Activated T-helper 2 cell treated with anti-CD3 and anti-CD28 coated beads, Interferon-gamma antibody, Interleukin-2, Interleukin-4, amounts not matched to agents 10 μg/mL and 5 μg/mL and 100 μg/mL, durations not matched to agents 14 hours and 24 hours and 36 hours (primary cell): ENCODE measurements at regions not wholly inside any gene's neighbourhood (a gene's known extent, or its start where the extent isn't known, plus 50 kb on each side); places are given as distances from the start of the nearest gene placed in this dataset.
"Not testable (repeated sequence)": the region's sequence is repeated elsewhere in the genome, so short reads cannot be mapped to it uniquely, and the experiment has no call there.

Experiments used
- DNase-seq: peaks from one replicate; pipeline ENCODE4 v3.0.0; 2021; ENCODE audit warnings: low spot score
- H3K27ac Mint-ChIP-seq: one replicate; pipeline ENCODE4 v1.8.0; 2021; ENCODE audit warnings: mixed read lengths
- H3K27me3 Mint-ChIP-seq: one replicate; pipeline ENCODE4 v1.8.0; 2021; ENCODE audit warnings: low read depth, mixed read lengths
- H3K36me3 Mint-ChIP-seq: one replicate; pipeline ENCODE4 v1.8.0; 2021; ENCODE audit warnings: low read depth, mixed read lengths
- H3K4me1 Mint-ChIP-seq: one replicate; pipeline ENCODE4 v1.8.0; 2021; ENCODE audit warnings: low read depth, mixed read lengths
- H3K4me3 Mint-ChIP-seq: one replicate; pipeline ENCODE4 v1.8.0; 2021; ENCODE audit warnings: low read depth, mild to moderate bottlenecking, moderate library complexity, mixed read lengths
- H3K9me3 Mint-ChIP-seq: one replicate; pipeline ENCODE4 v1.8.0; 2021; ENCODE audit warnings: mixed read lengths
- intact Hi-C: fragments of 100-400 bp; cut with micrococcal nuclease; formaldehyde crosslinking; loops from one replicate; pipeline ENCODE4 v1.15.1; 2023

- no peaks in the 10 kb centered on the region for H3K9me3 Mint-ChIP-seq
- H3K36me3 Mint-ChIP-seq: no peaks in the 10 kb centered on the region
- no peaks in the 10 kb centered on the region for H3K4me1 Mint-ChIP-seq
- no peak overlapping the region for H3K4me3 Mint-ChIP-seq
- peaks cover 3% of the 10 kb centered on the region for H3K27me3 Mint-ChIP-seq
- intact Hi-C loops: no loop called here
- no peak overlapping the region for H3K27ac Mint-ChIP-seq
- DNase-seq: no peak
These were observed 251.4 kb downstream of the DLL1 start for GRCh38 chr6:170039156-170040114.

- H3K27me3 Mint-ChIP-seq: no peaks in the 10 kb centered on the region
- H3K9me3 Mint-ChIP-seq: no peaks in the 10 kb centered on the region
- DNase-seq: no peak
- intact Hi-C loops: no loop called here
- no peak overlapping the region for H3K27ac Mint-ChIP-seq
- H3K4me3 Mint-ChIP-seq: no peak overlapping the region
- no peaks in the 10 kb centered on the region for H3K4me1 Mint-ChIP-seq
- H3K36me3 Mint-ChIP-seq: no peaks in the 10 kb centered on the region
These were observed 252.2 kb downstream of the DLL1 start for GRCh38 chr6:170038708-170039107.

DNA sequence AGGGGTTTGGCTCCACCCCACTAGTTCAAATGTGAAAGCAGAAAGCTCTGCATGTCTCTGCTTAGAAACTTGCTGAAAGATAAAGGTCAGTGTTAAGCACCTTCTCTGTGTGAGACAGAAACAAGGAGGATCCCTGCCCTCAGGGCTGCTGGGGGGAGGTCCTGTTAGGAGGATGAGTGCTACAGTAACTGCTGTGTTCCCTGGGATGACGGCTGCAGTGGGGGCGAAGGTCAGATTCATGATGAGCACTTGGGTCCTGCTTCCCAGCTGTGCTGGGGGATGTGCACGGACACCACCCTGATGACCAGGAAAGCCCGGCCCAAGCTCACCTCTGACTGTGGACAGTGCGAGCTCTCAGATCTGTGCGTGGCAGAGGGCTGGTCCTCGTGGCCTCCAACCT lies 252.6 kb downstream of the DLL1 start:
- Mint-ChIP-seq H3K4me1 (no peaks in the 10 kb centered on the region), H3K27me3 (no peaks in the 10 kb centered on the region), H3K27ac (no peak overlapping the region), H3K36me3 (no peaks in the 10 kb centered on the region), H3K9me3 (no peaks in the 10 kb centered on the region), H3K4me3 (no peak overlapping the region)
- intact Hi-C loops: no loop called here
- no peak for DNase-seq

GRCh38 chr6:170037541-170038250 lies 253.2 kb downstream of the DLL1 start:
- no peak for DNase-seq
- no peaks in the 10 kb centered on the region for H3K9me3 Mint-ChIP-seq
- H3K27me3 Mint-ChIP-seq: no peaks in the 10 kb centered on the region
- H3K4me1 Mint-ChIP-seq: no peaks in the 10 kb centered on the region
- H3K36me3 Mint-ChIP-seq: no peaks in the 10 kb centered on the region
- intact Hi-C loops: no loop called here
- no peak overlapping the region for H3K4me3 Mint-ChIP-seq
- no peak overlapping the region for H3K27ac Mint-ChIP-seq

GRCh38 chr6:170036916-170037315 lies 254.0 kb downstream of the DLL1 start:
- H3K4me3 Mint-ChIP-seq: no peak overlapping the region
- no peaks in the 10 kb centered on the region for H3K36me3 Mint-ChIP-seq
- DNase-seq: no peak
- H3K4me1 Mint-ChIP-seq: no peaks in the 10 kb centered on the region
- no peak overlapping the region for H3K27ac Mint-ChIP-seq
- intact Hi-C loops: no loop called here
- no peaks in the 10 kb centered on the region for H3K27me3 Mint-ChIP-seq
- H3K9me3 Mint-ChIP-seq: no peaks in the 10 kb centered on the region

- H3K4me1 Mint-ChIP-seq, H3K27me3 Mint-ChIP-seq, H3K36me3 Mint-ChIP-seq, H3K4me3 Mint-ChIP-seq, H3K9me3 Mint-ChIP-seq, intact Hi-C loops, H3K27ac Mint-ChIP-seq, DNase-seq: not testable (repeated sequence)
These were observed 254.5 kb downstream of the DLL1 start for GRCh38 chr6:170036367-170036766.

DNA sequence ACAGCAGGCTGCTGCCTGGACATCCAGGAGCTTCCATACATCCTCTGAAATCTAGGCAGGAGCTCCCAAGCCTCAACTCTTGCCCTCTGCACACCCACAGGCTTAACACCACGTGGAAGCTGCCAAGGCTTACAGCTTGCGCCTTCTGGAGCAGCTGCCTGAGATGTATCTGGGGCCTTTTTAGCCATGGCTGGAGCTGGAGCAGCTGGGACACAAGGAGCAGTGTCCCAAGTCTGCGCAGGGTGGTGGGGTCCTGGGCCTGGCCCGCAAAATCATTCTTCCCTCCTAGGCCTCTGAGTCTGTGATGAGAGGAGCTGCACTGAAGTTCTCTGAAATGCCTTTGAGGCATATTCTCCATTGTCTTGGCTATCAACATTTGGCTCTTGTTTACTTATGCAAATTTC lies 255.0 kb downstream of the DLL1 start:
- Mint-ChIP-seq H3K4me1 (no peaks in the 10 kb centered on the region), H3K27ac (no peak overlapping the region), H3K4me3 (no peak overlapping the region), H3K9me3 (no peaks in the 10 kb centered on the region), H3K36me3 (no peaks in the 10 kb centered on the region), H3K27me3 (no peaks in the 10 kb centered on the region)
- DNase-seq: no peak
- intact Hi-C loops: no loop called here

DNA sequence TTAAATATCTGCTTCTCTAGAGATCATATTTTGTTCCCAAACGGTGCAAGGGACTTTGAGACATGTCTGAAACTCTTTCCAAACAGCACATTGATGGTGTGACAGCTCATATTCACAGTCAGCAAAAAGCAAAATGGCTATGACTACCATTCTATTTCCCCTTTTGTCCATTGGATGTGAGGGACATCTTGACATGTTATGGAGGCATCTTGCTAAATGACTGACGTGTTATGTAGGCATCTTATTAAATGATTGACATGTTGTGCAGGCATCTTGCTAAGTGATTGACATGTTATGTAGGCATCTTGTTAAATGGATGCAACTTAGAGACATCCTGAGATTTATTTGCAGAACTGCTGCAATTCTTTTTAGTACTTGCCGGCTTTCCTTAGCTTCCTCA lies 255.8 kb downstream of the DLL1 start:
- H3K9me3 Mint-ChIP-seq: no peaks in the 10 kb centered on the region
- H3K4me3 Mint-ChIP-seq: no peak overlapping the region
- H3K36me3 Mint-ChIP-seq: no peaks in the 10 kb centered on the region
- DNase-seq: no peak
- intact Hi-C loops: no loop called here
- H3K27me3 Mint-ChIP-seq: no peaks in the 10 kb centered on the region
- H3K27ac Mint-ChIP-seq: no peak overlapping the region
- no peaks in the 10 kb centered on the region for H3K4me1 Mint-ChIP-seq

GRCh38 chr6:170034294-170034693 lies 256.6 kb downstream of the DLL1 start:
- no peaks in the 10 kb centered on the region for H3K36me3 Mint-ChIP-seq
- no peak overlapping the region for H3K27ac Mint-ChIP-seq
- H3K9me3 Mint-ChIP-seq: no peaks in the 10 kb centered on the region

GRCh38 chr6:170033666-170034065 lies 257.2 kb downstream of the DLL1 start:
- no peaks in the 10 kb centered on the region for H3K9me3 Mint-ChIP-seq
- no peak for DNase-seq
- H3K4me1 Mint-ChIP-seq: no peaks in the 10 kb centered on the region
- no peak overlapping the region for H3K27ac Mint-ChIP-seq
- no peaks in the 10 kb centered on the region for H3K36me3 Mint-ChIP-seq
- no peak overlapping the region for H3K4me3 Mint-ChIP-seq
- no peaks in the 10 kb centered on the region for H3K27me3 Mint-ChIP-seq
- intact Hi-C loops: no loop called here

More at GRCh38 chr6:170034294-170034693, 256.6 kb downstream of the DLL1 start:
- no peak for DNase-seq
- intact Hi-C loops: no loop called here
- Mint-ChIP-seq H3K4me3 (no peak overlapping the region), H3K4me1 (no peaks in the 10 kb centered on the region), H3K27me3 (no peaks in the 10 kb centered on the region)

DNA sequence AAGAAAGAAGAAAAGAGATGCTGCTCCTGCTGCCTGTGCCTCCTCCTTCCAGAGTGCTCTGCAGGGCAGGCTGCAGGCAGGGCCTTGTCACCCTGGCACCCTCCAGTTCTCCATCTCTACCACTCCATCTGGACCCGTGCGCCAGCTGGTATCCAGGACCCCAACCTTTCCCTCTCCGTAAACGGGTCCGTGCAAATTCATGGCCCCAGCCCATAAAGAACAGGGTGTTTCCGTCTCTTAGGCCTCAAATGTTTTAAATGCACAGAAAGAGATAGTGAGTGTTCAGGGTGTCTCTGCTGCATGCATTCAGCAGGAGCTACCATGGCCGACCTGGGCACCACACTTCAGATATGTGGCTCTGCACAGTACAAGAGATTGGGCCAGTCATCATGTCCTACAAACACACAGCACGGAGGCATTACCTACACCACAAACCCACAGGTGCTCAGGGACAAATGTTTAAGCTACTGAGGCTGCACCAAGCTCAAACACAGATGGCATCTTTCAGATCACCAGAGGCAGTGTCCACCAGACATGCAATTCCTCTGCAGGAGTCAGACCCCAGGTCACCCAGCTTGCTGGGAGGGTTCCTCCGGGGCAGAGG lies 258.1 kb downstream of the DLL1 start:
- H3K36me3 Mint-ChIP-seq: no peaks in the 10 kb centered on the region
- H3K27me3 Mint-ChIP-seq: no peaks in the 10 kb centered on the region
- intact Hi-C loops: no loop called here

DNA sequence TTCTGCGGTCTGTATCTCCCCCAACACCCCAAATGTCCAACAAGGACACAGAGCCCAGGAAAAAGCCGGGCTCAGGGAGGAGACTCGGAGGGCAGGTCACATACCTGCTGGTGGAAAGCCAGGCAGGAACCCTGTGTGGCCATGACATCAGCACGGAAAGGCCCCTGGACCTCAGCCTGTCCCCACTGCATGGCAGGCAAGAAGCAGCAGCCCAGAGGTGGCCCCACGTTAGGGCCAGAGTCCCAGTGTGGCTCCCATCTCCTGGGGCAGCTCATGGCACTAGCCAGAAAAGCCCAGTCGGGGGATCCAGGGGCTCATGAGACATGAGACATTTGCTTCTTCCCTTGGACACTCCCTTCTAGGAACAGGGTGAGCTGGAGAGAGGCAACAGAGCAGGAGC lies 258.7 kb downstream of the DLL1 start:
- Mint-ChIP-seq H3K27me3 (no peaks in the 10 kb centered on the region), H3K27ac (no peak overlapping the region), H3K36me3 (no peaks in the 10 kb centered on the region), H3K9me3 (no peaks in the 10 kb centered on the region), H3K4me3 (no peak overlapping the region), H3K4me1 (no peaks in the 10 kb centered on the region)
- DNase-seq: no peak
- intact Hi-C loops: no loop called here

More for the DNA sequence above, 258.1 kb downstream of the DLL1 start:
- Mint-ChIP-seq H3K4me3 (no peak overlapping the region), H3K9me3 (no peaks in the 10 kb centered on the region), H3K4me1 (no peaks in the 10 kb centered on the region), H3K27ac (no peak overlapping the region)
- DNase-seq: no peak

- Mint-ChIP-seq H3K4me1 (no peaks in the 10 kb centered on the region), H3K27ac (no peak overlapping the region), H3K27me3 (no peaks in the 10 kb centered on the region), H3K4me3 (no peak overlapping the region), H3K9me3 (no peaks in the 10 kb centered on the region), H3K36me3 (no peaks in the 10 kb centered on the region)
- intact Hi-C loops: no loop called here
- DNase-seq: no peak
These were observed 259.2 kb downstream of the DLL1 start for GRCh38 chr6:170031684-170032121.
